Keratinocyte (primary cell): ENCODE measurements at regions not wholly inside any gene's neighbourhood (a gene's known extent, or its start where the extent isn't known, plus 50 kb on each side); places are given as distances from the start of the nearest gene placed in this dataset.

ENCODE experiments used
- CTCF ChIP-seq, 3 experiments: IDR thresholded peaks in 1 of 3; conservative IDR thresholded peaks in 1 of 3; optimal IDR thresholded peaks in 1 of 3; 2 replicates in 2 of 3; 3 replicates in 1 of 3; pipeline versions ENCODE3 to v1.5.1; 2011; ENCODE audit warnings: low read length in 3 of 3, mild to moderate bottlenecking in 3 of 3, moderate library complexity in 2 of 3, control low read depth in 1 of 3, inconsistent platforms in 1 of 3; ENCODE audit not compliant: insufficient read depth in 2 of 3; ENCODE audit errors: extremely low read depth in 1 of 3
- EZH2 ChIP-seq: IDR thresholded peaks from one replicate; pipeline ENCODE4 v1.6.1; 2012; ENCODE audit warnings: inconsistent platforms, mild to moderate bottlenecking, low read length, moderate library complexity

DNA sequence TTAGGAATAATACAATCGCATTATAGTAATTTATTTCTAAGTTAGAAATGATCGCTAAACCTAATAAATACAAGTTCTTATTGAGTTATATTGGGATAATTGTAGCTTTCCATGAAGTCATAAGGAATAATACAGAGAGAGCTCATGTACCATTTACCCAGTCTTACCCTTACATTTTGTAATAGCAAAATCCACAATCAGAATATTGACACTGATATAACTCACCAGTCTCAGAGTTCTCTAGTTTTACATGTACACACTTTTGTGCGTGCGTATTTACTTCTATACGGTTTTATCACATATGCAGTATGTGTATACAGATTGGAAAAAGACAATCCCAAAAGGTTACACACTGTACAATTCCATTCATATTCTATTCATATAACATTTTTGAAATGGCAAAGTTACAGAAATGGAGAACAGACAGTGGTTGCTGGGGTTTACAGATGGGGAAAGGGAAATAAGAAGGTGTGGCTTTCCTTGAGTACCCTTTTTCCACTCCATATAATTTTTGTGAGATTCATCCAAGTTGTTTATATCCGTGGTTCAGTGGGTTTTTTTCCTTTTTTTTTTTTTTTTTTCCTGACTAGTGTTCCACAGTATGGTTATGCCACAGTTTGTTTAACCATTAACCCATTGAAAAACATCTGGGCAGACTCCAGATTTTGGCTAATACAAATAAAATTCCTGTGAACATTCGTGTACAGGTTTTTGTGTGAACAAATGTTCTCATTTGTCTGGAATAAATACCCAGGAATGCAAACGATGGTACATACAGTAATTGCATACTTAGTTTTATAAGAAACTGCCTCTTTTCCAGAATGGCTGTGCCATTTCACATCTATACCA is 117.2 kb downstream of the HNMT start:
- TF ChIP-seq EZH2: no peak
- TF ChIP-seq CTCF (optimal IDR thresholded peaks at IDR 0.05 in 1 of 3, IDR thresholded peaks at IDR 0.05 in 1 of 3, conservative IDR thresholded peaks at IDR 0.05 in 1 of 3; ENCODE audit: extremely low read depth in 1 of 3, insufficient read depth in 2 of 3, low read length in 3 of 3): no peak
